HUDEP-2 (cell line): ENCODE measurements at regions not wholly inside any gene's neighbourhood (a gene's known extent, or its start where the extent isn't known, plus 50 kb on each side); places are given as distances from the start of the nearest gene placed in this dataset.

Experiments used
- DNase-seq, 76 experiments: peaks; one replicate each; lab custom pipeline; 2025; ENCODE audit not compliant: unreplicated experiment in 76 of 76; lab: John Stamatoyannopoulos, UW

DNA sequence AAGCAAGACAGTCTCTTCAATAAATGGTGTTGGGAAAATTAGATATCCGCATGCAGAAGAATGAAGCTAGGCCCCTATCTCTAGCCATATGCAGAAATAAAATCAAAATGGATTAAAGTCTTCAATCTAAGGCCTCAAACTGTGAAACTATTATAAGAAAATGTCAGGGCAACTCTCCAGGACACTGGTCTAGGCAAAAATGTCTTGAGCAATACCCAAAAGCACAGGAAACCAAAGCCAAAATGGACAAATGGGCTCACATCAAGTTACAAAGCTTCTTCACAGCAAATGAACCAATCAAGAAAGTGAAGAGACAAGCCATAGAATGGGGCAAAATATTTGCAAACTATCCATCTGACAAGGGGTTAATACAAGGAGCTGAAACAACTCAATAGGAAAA lies 338.8 kb downstream of the NNT start:
- DNase-seq = no peak

DNA sequence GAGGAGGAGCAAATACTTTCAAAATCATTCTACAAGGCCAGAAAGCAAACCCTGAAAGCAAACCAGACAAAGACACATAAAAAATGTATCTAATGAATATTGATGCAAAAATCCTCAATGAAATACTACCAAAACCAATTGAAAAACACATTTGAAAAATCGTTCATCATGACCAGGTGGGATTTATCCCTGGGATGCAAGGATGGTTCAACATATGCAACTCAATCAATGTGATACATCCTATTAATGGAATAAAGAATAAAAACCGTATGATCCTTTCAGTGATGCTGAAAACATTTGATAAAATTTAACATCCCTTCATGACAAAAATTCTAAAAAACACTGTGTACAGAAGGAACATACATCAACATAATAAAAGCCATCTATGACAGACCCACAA lies 337.6 kb downstream of the NNT start:
- no peak for DNase-seq

DNA sequence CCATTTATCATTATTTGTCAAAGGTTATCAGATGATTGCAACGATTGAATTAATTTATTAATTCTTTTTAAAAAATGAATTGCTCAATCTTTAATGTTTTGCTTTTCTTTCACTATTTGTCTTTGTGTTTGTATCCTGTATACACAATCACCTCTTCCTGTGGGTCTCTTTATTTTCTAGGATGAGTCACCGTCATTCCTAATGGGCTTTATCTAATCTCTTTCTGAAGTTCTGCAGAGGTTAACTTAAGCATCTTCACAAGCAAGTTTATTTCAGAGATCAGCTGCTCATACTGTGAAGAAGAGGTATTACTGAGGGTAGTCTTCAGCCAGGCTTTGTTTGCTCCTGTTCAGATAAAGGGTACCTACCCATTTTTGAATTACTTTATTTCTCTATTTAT lies 323.9 kb downstream of the NNT start:
- DNase-seq = no peak

DNA sequence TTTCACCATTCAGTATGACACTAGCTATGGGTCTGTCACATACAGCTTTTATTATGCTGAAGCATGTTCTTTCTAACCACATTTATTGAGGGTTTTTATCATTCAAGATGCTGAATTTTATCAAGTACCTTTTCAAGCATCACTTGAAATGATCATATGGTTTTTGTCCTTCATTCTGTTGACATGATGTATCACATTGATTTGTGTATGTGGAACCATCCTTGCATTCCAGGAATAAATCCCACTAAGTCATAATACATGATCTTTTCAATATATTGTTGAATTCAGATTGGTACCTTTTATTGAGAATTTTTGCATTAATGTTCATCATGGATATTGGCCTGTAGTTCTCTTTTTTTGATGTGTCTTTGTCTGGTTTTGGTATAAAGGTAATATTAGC lies 317.4 kb downstream of the NNT start:
- no peak for DNase-seq

DNA sequence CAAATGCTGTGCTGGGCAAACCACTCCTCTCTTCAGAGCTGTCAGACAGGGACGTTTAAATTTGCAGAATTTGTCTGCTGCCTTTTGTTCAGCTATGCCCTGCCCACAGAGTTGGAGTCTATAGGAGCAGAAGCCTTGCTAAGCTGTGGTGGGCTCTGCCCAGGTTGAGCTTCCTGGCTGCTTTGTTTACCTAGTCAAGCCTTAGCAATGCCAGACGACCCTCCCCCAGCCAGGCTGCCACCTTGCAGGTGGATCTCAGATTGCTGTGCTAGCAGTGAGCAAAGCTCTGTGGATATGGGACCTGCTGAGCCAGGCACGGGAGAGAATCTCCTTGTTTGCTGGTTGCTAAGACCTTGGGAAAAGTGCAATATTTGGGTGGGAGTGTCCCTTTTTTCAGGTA lies 314.9 kb downstream of the NNT start:
- DNase-seq = no peak

DNA sequence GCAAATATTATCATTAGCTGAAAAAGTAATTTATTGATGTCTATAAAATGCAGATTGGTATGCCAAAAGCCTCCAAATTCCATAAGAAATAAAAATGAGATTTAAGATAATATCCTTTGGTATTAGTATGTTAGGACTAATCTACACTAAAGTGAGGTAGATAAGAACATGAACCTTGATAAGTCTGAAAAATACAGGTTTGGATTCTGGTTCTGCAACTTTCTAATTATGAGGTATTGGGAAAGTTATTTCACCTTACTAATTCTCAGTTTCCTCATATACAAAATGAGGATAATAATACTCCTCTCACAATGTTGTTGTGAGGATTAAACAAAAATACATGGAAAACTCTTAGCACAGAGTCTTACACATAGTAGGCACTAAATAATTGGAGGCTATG lies 300.1 kb downstream of the NNT start:
- no peak for DNase-seq

DNA sequence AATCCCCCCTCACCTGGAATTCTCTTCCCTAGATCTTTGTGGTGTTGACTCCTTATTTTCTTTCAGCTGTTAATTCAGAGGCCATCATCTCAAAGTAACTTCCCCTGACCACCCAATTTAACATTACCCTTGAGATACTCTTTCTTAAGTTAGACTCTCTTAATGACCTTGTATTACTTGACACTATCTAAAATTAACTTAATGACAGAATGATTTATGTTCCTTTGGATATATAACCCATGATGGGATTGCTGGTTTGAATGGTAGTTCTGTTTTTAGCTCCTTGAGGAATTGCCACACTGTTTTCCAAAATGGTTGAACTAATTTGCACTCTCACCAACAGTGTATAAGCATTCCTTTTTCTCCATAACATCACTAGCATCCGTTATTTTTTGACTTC lies 298.0 kb downstream of the NNT start:
- no peak for DNase-seq

DNA sequence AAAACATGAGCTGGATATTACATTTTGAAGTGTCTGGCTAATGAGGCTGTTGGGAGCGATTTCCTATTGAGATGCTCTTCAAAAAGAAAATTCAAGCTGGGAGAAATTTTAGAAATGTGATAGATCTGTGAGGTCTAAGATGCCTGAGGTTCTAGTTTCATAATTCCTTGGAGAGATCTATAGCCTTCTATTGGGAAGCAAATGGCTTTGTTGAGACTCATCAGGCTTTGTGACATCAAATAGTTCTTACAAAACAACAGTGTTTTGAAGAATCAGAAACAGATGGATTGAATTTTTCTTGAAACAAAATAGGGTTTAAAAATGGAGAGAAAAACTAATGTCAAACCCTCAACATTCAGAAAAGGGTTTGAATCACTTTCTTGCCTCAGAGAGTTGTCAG lies 292.9 kb downstream of the NNT start:
- DNase-seq = no peak

DNA sequence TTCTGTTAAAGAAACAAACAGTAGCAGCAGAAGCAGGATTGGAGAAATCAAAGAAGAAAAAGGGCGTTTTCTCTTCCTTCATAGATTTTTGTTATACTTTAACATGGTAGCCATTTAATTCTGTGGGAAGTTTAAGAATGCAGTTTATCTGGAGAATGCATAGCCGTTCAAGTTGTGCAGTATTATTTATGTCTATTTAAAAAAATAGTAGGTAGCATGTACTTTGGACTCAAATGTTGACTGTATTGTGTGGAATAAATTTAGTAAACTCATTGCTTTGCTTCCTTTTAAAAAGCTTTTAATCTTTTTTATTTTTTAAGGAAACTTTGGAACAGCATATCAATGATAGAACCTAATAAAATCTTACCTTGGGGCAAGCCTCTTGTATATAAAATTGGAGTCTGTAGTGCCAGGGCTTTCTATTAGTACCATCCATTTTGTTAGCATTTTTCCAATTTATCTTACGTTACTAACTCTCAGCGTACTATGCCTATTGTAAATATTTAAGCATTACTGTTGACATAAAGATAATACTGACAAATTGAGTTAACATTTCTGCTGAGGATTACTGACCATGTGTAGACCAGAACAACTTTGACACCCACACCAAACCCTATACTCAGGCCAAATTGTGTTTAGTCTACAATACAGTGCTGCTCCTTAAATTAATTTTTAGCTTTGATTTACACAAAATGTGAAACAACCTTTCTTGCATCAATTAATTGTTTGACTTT lies 291.1 kb downstream of the NNT start:
- no peak for DNase-seq

DNA sequence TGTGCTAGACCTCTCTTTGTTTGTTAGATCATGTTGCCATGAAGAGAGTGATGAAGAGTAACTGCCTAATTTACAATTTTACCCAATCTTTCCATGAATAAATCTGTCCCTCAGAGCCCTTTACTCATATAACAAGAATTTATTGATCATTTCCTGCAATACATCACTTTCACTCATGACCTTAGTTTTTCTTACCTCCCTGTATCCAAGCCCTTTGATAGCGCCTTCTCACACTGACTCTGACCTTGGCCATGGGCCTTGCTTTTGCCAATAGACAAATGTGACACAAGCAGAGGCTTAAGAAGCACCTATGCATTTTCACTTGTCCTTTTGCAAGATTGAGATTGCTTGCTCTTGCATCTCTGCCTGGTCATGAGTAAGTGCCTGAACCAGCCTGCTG lies 288.1 kb downstream of the NNT start:
- no peak for DNase-seq

DNA sequence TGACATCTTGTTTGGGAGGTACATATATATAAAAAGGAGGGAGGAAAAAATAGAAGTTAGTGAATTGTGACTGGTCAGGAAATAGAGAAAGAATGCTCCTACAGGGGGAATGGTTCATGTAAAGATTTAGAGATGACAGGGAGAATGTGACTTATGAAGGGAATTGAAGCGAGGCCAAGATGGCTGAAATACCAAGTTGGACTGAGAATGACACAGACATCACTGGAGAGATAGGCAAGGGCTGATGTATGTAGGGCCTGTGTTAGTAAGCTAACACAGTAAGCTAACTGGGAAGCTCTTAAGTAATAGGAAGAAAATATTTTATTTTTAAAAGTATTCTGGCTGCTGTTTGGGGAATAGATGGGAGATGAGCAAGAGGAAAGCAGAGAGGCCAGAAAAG lies 286.3 kb downstream of the NNT start:
- DNase-seq = no peak

DNA sequence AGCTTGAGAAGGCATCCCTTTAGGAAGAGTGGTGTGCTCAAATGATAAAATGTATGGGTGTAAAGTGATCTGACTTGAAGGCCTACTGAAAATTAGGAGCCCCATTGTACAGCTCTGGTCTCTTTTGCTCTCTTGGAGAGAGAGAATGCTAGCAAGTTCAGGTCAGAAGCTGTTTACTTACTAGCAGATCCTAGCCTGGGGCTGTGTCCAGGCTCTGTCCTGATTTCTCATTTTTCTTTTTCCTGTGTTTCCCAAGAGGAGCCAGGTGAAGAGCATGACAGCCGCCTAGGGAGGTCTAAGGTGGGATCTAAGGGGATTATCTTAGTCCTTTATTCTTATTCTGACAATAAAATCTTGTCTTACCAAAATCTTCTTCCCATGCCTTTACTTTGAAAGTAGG lies 272.8 kb downstream of the NNT start:
- peak in 1 of 76 experiments; percentile 1 for DNase-seq

DNA sequence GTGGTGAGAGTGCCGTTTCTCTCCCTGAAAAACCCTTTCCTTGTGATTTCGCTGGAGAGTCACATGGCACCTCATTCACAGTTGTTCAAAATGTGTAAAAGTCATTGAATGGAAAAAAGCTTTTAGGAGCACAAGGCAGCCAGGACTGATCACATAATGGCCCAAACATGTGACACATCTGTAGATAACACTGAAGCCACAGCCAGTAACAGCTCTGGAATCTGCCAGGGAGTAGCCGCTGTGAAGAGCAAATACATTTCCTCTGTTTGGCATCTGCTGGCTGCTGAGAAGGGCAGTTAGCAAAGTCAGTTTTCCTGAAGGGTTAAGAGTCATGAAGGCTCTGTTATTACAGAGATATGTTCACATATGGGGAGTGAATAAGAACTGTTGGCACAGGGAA lies 271.8 kb downstream of the NNT start:
- no peak for DNase-seq

DNA sequence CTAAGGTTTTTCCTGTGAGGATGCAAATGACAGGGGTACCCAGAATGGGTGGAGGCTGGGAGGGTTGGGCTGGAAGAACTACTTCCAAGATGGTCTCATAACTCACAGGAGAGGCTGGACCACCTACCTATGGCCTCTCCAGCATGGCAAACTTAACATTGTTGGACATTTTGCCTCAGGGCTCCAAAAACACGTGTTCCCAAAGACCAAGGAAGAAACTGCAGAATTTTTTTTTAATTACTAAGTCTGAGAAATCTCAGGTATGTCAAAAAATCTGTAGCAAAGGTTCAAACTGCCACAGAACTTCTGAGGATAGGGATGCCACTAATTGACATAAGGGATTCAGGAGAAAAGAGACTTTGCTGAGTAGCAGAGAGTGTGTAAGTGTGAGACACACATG lies 270.8 kb downstream of the NNT start:
- DNase-seq = no peak

DNA sequence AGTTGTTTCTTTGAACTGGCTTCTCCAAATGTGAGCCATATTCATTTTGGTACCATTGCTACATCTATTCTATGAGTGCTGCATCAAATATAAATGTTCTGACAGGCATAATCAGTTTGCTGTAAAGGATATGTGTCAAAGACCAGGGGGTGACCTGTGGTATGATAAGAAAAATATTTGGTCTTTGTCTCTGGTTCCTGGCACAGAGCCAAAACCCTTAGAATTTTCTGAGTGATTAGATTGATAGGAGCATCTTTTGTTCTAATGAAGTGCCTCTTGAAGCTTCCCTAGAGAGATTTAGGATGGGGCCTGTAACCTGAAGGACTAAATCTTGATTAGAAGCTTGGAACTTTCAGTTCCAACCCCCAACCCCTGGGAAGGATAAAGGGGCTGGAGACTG lies 256.3 kb downstream of the NNT start:
- no peak for DNase-seq

DNA sequence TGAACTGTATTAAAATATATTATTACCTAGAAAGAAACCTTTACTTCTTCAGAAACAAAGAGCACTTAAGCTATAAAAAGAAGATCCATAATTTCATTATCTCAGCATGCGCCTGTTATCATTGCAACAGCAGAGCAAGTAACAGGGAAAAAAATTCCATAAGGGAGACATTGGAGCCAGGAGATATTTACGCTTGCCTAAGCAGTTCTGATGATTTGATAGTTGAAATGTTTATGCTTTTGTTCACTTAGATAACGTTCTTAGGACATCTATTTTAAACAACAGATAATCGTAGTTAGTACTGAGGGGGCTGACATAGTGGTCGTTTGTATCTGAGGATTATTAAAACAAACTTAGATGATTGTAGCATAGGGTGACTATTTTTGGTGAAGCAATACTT lies 252.5 kb downstream of the NNT start:
- DNase-seq = no peak

DNA sequence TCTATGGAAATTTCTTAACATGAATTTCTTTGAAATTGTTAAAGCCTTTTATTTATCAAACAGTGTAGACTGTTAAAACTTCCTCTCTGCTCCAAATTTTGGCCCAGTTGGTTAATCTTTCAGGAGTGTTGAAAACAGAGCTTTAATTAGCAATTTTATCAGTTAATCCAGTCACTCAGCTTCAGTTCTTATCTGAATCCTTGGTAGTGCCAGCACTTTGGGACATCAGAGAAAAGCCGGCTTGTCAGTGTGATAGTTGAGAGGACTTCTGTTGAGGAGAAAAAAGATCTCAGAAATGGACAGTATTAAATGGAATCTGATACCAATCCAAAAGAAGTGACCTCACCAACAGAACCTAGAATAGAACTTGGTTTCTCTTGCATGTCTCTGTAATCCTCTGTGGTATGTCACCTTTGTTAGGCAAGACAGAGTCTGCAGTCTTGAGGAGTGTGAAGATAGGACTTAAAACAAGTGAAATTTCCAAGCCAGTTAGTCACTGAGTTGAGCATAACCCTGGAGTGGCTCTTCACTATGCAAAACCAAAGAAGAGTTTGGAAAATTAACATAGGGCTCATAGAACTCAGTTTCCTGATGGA lies 251.8 kb downstream of the NNT start:
- DNase-seq = no peak

DNA sequence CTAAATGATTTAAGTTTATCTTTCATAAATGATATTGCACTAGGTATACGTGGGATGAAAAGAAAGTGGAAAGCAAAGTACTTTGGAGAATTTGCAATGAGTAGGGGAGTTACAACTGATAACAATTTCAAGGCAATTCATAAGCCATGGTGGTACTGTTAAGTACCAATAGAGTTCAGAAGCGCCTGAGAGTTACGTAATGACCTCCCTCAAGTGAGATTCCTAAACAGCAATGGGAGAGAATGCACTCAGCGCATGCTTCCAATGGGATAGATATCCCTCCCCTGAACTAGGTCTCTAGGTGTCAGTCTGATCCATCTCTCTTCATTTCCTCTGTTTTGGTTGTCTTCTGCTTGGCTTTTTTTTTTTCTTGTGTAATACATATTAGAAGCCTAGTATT lies 249.3 kb downstream of the NNT start:
- no peak for DNase-seq

DNA sequence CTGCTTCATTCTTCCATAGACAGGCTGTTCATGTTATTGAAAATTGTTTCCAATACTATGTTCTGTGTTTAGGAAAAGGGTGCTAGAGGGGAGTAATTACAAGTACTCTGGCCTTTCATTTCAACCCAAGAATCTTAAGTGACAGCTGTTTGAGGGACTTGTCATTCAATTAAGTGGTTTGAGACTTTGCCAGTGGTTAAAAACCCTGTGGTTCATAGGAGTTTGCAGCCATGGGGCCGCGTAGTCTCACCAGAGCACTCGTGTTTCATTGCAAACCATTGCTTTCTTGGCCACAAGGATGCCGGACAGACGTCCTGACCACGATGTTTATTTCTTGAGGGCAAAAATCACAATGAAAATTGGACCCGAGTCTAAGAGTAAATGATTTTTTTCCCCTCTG lies 248.8 kb downstream of the NNT start:
- DNase-seq = no peak

DNA sequence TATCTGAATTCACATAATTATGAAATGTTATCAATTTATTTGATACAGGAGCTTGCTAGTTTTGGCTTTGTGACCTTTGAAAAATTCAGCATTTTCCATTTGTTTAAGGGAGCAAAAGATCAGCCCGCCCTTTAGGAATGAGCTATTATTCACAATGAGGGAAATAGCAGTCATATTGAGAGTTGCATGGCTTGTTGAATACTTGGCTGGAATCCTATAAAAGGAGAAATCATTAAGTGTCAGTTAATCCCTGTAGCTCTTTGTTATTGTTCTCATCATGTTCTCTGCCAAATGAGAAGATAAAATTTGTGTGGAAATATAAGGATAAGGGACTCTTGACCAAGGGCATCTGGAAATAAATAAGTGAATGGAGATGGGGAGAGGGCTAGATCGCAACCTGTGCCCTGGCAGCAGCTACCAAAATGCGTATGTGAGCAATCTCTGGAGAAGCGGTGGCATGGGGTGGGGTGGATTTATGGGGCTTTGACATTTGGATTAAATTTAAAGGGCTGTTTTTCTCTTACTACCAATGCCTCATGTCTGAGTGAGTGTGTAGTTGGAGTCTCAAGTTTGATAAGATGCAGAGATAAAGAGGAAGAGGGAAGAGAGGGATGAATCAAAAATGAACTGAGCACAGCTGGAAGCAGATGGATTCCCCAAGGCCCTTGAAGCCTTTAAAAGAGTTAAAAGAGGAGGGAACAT lies 237.6 kb downstream of the NNT start:
- no peak for DNase-seq

DNA sequence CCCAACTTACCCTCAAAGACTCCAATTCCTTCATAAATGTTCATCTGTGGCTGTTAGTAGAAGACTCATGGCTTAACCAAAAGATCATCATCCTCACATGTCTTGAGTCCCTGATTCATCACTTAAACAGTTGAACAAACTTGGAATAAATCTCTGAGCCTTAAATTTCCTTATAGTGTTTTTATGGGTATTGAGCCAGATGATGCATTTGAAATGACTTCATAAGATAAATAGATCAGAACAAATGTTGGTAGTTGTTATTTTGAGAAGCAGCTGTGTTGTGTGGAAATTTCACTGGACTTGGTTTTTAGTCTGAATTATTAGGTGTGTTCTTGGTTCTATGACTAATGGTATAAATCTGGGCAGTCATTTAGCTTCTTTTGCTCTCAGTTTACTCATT lies 236.2 kb downstream of the NNT start:
- no peak for DNase-seq

DNA sequence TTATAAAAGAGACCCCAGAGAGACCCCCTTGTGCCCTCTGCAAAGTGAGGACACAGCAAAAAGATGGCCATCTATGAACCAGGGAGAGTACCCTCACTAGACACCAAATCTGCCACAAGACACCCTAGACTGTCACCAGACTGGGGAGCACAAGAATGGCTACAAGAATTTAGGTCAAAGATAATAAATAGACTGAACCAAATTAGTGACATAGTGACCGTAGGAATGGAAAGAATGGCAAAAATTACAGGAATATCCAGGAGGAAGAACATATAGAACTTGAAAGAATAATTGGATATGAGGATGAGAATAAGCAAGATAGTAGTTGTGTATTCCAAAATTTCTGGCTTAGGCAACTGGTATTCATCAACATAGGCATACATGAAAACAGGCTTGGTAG lies 235.0 kb downstream of the NNT start:
- DNase-seq = no peak
